Activated CD4-positive, alpha-beta memory T cell treated with anti-CD3 and anti-CD28 coated beads for 36 hours (primary cell): ENCODE measurements at regions not wholly inside any gene's neighbourhood (a gene's known extent, or its start where the extent isn't known, plus 50 kb on each side); places are given as distances from the start of the nearest gene placed in this dataset.
"Not testable (repeated sequence)": the region's sequence is repeated elsewhere in the genome, so short reads cannot be mapped to it uniquely, and the experiment has no call there.

ENCODE experiments used
- CTCF ChIA-PET: fragments of 350-600 bp; sonication (Branson Sonifier 250); formaldehyde crosslinking; loops from one replicate; lab custom pipeline; 2021; ENCODE audit warnings: antibody characterized with exemption, inconsistent platforms; lab: Charles Lee
- POLR2A ChIA-PET: fragments of 350-600 bp; sonication (Branson Sonifier 250); formaldehyde crosslinking; loops from one replicate; lab custom pipeline; 2021; ENCODE audit warnings: antibody characterized with exemption; lab: Charles Lee
- DNase-seq: peaks from one replicate; pipeline ENCODE4 v3.0.0-alpha.2; 2020
- H3K27ac Mint-ChIP-seq: one replicate; pipeline ENCODE4 v1.8.0; 2021; ENCODE audit warnings: mixed read lengths
- H3K27me3 Mint-ChIP-seq: one replicate; pipeline ENCODE4 v1.8.0; 2021; ENCODE audit warnings: mixed read lengths
- H3K36me3 Mint-ChIP-seq: one replicate; pipeline ENCODE4 v1.8.0; 2021; ENCODE audit warnings: mixed read lengths
- H3K4me1 Mint-ChIP-seq: one replicate; pipeline ENCODE4 v1.8.0; 2021; ENCODE audit warnings: low read depth, mixed read lengths
- H3K4me3 Mint-ChIP-seq: one replicate; pipeline ENCODE4 v1.8.0; 2021; ENCODE audit warnings: mild to moderate bottlenecking, mixed read lengths
- H3K9me3 Mint-ChIP-seq: one replicate; pipeline ENCODE4 v1.8.0; 2021; ENCODE audit warnings: mixed read lengths
- intact Hi-C: fragments of 100-400 bp; cut with micrococcal nuclease; formaldehyde crosslinking; loops from one replicate; pipeline ENCODE4 v1.15.1; 2023

DNA sequence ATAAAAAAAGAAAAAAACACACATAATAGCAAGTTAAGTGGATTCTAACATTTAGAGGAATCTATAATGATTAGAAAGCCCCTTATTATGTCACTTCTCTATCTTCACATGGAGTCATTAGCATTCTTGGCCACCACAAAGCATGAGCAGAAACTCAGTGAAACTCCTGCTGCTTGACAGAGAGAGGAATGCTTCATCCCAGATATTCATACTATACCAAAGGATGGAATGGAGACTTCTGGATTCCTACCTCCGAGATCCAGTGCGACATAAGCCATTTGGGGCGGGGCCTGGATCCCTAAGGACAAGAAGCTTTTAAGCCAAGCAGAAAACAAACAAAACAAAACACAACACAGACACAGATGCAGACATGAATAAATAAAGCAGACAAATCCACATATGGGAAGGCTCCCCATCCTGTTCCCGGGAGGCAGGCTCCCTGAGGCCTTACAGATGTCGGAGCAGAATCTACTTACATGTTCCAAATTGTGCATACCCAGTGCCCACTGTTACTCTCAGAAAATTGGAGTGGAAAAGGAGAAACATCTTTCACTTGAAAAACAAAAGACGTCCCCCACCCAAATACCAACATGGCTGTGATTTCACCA lies 727.3 kb downstream of the MAFB start:
- DNase-seq, result no peak
- H3K36me3 Mint-ChIP-seq, result no peaks in the 10 kb centered on the region
- no peaks in the 10 kb centered on the region for H3K4me1 Mint-ChIP-seq
- H3K27me3 Mint-ChIP-seq, result no peaks in the 10 kb centered on the region
- no peak overlapping the region for H3K4me3 Mint-ChIP-seq
- no peak overlapping the region for H3K27ac Mint-ChIP-seq
- no peaks in the 10 kb centered on the region for H3K9me3 Mint-ChIP-seq
- ChIA-PET POLR2A (no interaction called here), CTCF (no interaction called here)
- intact Hi-C loops, result no loop called here

- intact Hi-C loops, result no loop called here
- no peak overlapping the region for H3K4me3 Mint-ChIP-seq
- no peaks in the 10 kb centered on the region for H3K4me1 Mint-ChIP-seq
- no peaks in the 10 kb centered on the region for H3K36me3 Mint-ChIP-seq
- CTCF ChIA-PET, result no interaction called here
- no peaks in the 10 kb centered on the region for H3K9me3 Mint-ChIP-seq
- no peaks in the 10 kb centered on the region for H3K27me3 Mint-ChIP-seq
- POLR2A ChIA-PET, result no interaction called here
- no peak for DNase-seq
- H3K27ac Mint-ChIP-seq, result no peak overlapping the region
These were observed 728.3 kb downstream of the MAFB start for GRCh38 chr20:39960522-39961428.

GRCh38 chr20:39957911-39958310 lies 731.1 kb downstream of the MAFB start:
- H3K4me1 Mint-ChIP-seq, H3K27ac Mint-ChIP-seq, H3K36me3 Mint-ChIP-seq, H3K4me3 Mint-ChIP-seq, DNase-seq, CTCF ChIA-PET, POLR2A ChIA-PET, intact Hi-C loops, H3K9me3 Mint-ChIP-seq, H3K27me3 Mint-ChIP-seq: not testable (repeated sequence)

DNA sequence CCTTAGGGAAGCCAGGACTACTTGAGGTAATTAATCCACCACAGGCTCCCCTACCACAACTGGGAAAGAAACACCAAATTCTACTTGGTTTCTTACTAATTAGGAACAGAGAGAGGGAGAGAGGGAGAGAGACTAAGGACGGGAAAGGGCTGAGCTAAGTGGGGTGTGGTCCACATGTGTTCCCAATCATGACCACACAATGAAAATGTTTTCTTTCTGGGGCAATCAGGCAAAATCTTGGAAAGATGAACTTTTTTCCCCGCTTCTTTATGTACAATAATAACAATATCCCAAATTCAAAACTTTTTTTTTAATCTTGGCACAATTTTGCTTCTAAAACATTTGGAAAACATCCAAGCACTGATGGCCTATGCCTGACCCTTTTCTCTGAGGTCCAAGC lies 734.4 kb downstream of the MAFB start:
- Mint-ChIP-seq H3K27ac (no peak overlapping the region), H3K4me1 (no peaks in the 10 kb centered on the region), H3K36me3 (no peaks in the 10 kb centered on the region), H3K4me3 (no peak overlapping the region), H3K27me3 (no peaks in the 10 kb centered on the region), H3K9me3 (no peaks in the 10 kb centered on the region)
- POLR2A ChIA-PET, result no interaction called here
- intact Hi-C loops, result no loop called here
- CTCF ChIA-PET, result no interaction called here
- no peak for DNase-seq

- no peak overlapping the region for H3K27ac Mint-ChIP-seq
- DNase-seq, result no peak
- ChIA-PET POLR2A (no interaction called here), CTCF (no interaction called here)
- intact Hi-C loops, result no loop called here
- no peaks in the 10 kb centered on the region for H3K36me3 Mint-ChIP-seq
- peaks cover 2% of the 10 kb centered on the region for H3K9me3 Mint-ChIP-seq
- no peak overlapping the region for H3K4me3 Mint-ChIP-seq
- H3K27me3 Mint-ChIP-seq, result no peaks in the 10 kb centered on the region
- no peaks in the 10 kb centered on the region for H3K4me1 Mint-ChIP-seq
These were observed 742.1 kb downstream of the MAFB start for GRCh38 chr20:39946931-39947330.

- no peaks in the 10 kb centered on the region for H3K4me1 Mint-ChIP-seq
- no peak overlapping the region for H3K27ac Mint-ChIP-seq
- POLR2A ChIA-PET, result no interaction called here
- intact Hi-C loops, result no loop called here
- H3K4me3 Mint-ChIP-seq, result no peak overlapping the region
- CTCF ChIA-PET, result no interaction called here
- H3K9me3 Mint-ChIP-seq, result peaks cover 2% of the 10 kb centered on the region
- no peak for DNase-seq
- no peaks in the 10 kb centered on the region for H3K27me3 Mint-ChIP-seq
- no peaks in the 10 kb centered on the region for H3K36me3 Mint-ChIP-seq
These were observed 742.8 kb downstream of the MAFB start for GRCh38 chr20:39946053-39946810.

DNA sequence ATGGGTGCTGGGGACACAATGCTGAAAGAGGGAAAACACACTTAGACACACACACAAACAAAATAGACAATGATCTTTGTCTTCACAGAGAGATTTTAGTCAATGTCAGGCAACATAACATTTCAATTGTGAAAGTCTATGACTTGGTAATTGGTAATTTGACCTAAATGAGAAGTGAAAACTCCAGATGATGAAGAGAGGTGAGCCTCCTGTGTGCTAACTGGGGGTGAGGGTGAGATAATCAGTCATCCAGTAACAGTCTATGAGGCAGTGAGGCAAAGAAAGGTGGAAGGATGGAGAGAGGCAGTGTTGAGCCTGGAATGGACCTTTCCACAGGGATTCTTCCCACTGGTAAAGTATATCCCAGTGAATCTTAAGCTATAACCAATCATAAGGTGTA lies 744.2 kb downstream of the MAFB start:
- H3K36me3 Mint-ChIP-seq, result no peaks in the 10 kb centered on the region
- H3K4me3 Mint-ChIP-seq, result no peak overlapping the region
- intact Hi-C loops, result no loop called here
- no peaks in the 10 kb centered on the region for H3K4me1 Mint-ChIP-seq
- no peaks in the 10 kb centered on the region for H3K27me3 Mint-ChIP-seq
- peaks cover 2% of the 10 kb centered on the region for H3K9me3 Mint-ChIP-seq
- ChIA-PET POLR2A (no interaction called here), CTCF (no interaction called here)
- no peak for DNase-seq
- H3K27ac Mint-ChIP-seq, result no peak overlapping the region

- H3K36me3 Mint-ChIP-seq, result no peaks in the 10 kb centered on the region
- DNase-seq, result no peak
- POLR2A ChIA-PET, result no interaction called here
- H3K27ac Mint-ChIP-seq, result no peak overlapping the region
- H3K9me3 Mint-ChIP-seq, result peaks cover 2% of the 10 kb centered on the region
- no peaks in the 10 kb centered on the region for H3K27me3 Mint-ChIP-seq
- intact Hi-C loops, result no loop called here
- H3K4me3 Mint-ChIP-seq, result no peak overlapping the region
- no peaks in the 10 kb centered on the region for H3K4me1 Mint-ChIP-seq
- CTCF ChIA-PET, result no interaction called here
These were observed 745.7 kb downstream of the MAFB start for GRCh38 chr20:39943336-39943735.

DNA sequence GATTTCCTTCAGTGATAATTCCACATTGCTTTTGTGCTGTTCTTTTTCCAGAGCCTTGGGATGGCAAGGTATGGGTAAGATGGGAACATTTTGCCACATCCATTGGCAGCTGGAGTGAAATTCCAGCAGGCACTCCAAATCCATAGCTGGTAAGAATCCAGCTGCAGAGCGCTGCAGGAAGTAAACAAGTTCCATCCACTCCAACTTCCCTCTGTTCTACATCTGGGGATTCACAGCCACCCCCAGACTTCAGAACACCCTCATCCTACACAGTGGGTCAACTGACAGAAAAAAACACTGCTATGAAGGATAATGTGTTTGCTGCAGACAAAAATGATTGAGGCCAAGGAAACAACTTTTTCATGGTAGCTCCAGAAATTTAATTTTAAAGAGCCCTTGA lies 747.8 kb downstream of the MAFB start:
- Mint-ChIP-seq H3K9me3 (peaks cover 2% of the 10 kb centered on the region), H3K27ac (no peak overlapping the region), H3K4me1 (no peaks in the 10 kb centered on the region), H3K4me3 (no peak overlapping the region), H3K36me3 (no peaks in the 10 kb centered on the region), H3K27me3 (no peaks in the 10 kb centered on the region)
- ChIA-PET POLR2A (no interaction called here), CTCF (no interaction called here)
- DNase-seq, result no peak
- intact Hi-C loops, result no loop called here

DNA sequence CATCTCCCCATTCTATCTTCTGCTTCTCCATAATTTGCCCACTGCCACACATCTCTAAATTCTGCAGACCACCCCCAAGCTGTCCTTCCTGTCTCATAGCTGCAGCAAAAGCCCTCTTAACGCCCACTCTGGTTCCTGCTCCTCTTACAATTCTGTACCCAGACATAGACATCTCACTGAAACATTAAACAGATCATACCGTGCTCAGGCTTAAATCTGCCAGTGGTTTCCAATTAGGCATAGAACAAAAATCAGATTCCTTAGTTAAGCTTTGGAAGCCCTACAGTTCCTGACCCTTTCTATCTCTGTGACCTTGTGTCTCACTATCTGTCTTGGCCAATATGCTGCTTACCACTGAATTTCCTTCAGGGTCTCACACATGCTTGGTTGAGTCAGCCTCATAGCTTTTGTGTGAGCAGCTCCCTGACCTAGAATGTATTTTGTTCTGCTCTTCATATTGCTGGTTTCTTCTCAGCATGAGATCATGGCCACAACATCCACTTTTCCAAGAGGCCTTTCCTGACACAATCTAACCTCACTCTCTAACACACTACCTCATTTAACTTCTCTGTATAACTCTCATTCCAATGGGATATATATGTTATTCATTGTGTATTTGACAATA lies 749.7 kb downstream of the MAFB start:
- Mint-ChIP-seq H3K36me3 (no peaks in the 10 kb centered on the region), H3K4me3 (no peak overlapping the region), H3K9me3 (no peaks in the 10 kb centered on the region), H3K27me3 (no peaks in the 10 kb centered on the region), H3K4me1 (no peaks in the 10 kb centered on the region), H3K27ac (no peak overlapping the region)
- DNase-seq, result no peak
- ChIA-PET CTCF (no interaction called here), POLR2A (no interaction called here)
- intact Hi-C loops, result no loop called here

DNA sequence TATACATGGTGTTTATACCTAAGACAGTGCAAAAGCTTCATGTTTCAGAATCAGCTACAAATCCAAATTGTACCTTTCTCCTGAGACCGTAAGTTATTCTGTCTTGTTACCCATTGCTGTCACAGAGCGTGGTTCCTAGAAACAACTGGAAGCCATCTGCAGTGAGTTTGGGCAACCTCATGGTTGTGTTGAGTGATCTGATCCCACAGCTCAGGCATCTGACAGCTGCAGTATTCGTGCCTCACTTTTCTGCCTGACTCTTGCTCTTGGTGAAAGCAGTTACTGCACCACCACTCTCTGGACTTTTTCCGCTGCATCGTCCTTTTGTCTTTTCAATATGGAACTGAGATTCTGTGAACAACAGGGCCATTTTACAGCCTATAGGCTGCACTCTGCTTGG lies 752.6 kb downstream of the MAFB start:
- H3K4me1 Mint-ChIP-seq, result no peaks in the 10 kb centered on the region
- no peak overlapping the region for H3K27ac Mint-ChIP-seq

DNA sequence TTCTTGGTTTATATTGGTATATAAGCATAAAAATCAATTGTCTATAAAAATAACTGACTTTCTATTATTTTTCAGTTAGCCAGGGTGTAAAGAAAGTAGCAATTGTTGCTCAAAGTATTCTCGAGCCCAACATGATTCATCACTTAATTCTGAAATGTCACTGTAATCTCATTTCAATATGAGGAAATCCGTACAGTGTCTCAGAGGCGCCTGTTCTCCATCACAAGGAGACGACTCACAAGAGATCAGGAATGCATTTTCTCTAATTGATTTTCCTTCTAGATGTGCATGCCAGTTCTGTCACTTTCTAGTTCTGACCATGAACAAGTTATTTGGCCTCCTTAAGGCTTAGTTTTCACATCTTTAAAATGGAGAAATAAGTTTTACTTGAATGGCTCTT lies 753.1 kb downstream of the MAFB start:
- intact Hi-C loops, result no loop called here

More for the DNA sequence above, 752.6 kb downstream of the MAFB start:
- CTCF ChIA-PET, result no interaction called here
- DNase-seq, result no peak
- Mint-ChIP-seq H3K36me3 (no peaks in the 10 kb centered on the region), H3K27me3 (no peaks in the 10 kb centered on the region), H3K9me3 (no peaks in the 10 kb centered on the region), H3K4me3 (no peak overlapping the region)
- POLR2A ChIA-PET, result no interaction called here
- intact Hi-C loops, result no loop called here

More for the DNA sequence above, 753.1 kb downstream of the MAFB start:
- H3K9me3 Mint-ChIP-seq, result no peaks in the 10 kb centered on the region
- no peaks in the 10 kb centered on the region for H3K27me3 Mint-ChIP-seq
- CTCF ChIA-PET, result no interaction called here
- POLR2A ChIA-PET, result no interaction called here
- H3K36me3 Mint-ChIP-seq, result no peaks in the 10 kb centered on the region
- no peak for DNase-seq
- no peak overlapping the region for H3K4me3 Mint-ChIP-seq
- H3K4me1 Mint-ChIP-seq, result no peaks in the 10 kb centered on the region
- no peak overlapping the region for H3K27ac Mint-ChIP-seq
